Ishikawa (cell line): ENCODE measurements at regions not wholly inside any gene's neighbourhood (a gene's known extent, or its start where the extent isn't known, plus 50 kb on each side); places are given as distances from the start of the nearest gene placed in this dataset.

Experiments
- CEBPB ChIP-seq: IDR thresholded peaks from 2 replicates; pipeline ENCODE4 v1.6.1; 2012
- CREB1 ChIP-seq: IDR thresholded peaks from 2 replicates; pipeline ENCODE4 v1.6.1; 2012; ENCODE audit warnings: low read depth
- EGR1 ChIP-seq: IDR thresholded peaks from 2 replicates; pipeline ENCODE4 v1.6.1; 2012
- EP300 ChIP-seq: IDR thresholded peaks from 2 replicates; pipeline ENCODE4 v1.6.1; 2012; ENCODE audit warnings: borderline replicate concordance
- NFIC ChIP-seq: IDR thresholded peaks from 2 replicates; pipeline ENCODE4 v1.6.1; 2012
- RAD21 ChIP-seq: IDR thresholded peaks from 2 replicates; pipeline ENCODE4 v1.6.1; 2012; ENCODE audit warnings: low read depth
- TAF1 ChIP-seq: IDR thresholded peaks from 2 replicates; pipeline ENCODE4 v1.6.1; 2012; ENCODE audit warnings: low read depth, mild to moderate bottlenecking
- TEAD4 ChIP-seq: IDR thresholded peaks from 2 replicates; pipeline ENCODE4 v1.6.1; 2012
- ZBTB7A ChIP-seq: IDR thresholded peaks from 2 replicates; pipeline ENCODE4 v1.6.1; 2012; ENCODE audit warnings: low read depth
- TF ChIP-seq, protein P1 (sequence below): IDR thresholded peaks from 2 replicates; pipeline ENCODE4 v1.6.1; 2012
- TF ChIP-seq, protein P2 (sequence below): IDR thresholded peaks from 2 replicates; pipeline ENCODE4 v1.6.1; 2012
- TF ChIP-seq, protein P3 (sequence below): IDR thresholded peaks from 2 replicates; pipeline ENCODE4 v1.6.1; 2012; ENCODE audit warnings: low read depth, mild to moderate bottlenecking

DNA sequence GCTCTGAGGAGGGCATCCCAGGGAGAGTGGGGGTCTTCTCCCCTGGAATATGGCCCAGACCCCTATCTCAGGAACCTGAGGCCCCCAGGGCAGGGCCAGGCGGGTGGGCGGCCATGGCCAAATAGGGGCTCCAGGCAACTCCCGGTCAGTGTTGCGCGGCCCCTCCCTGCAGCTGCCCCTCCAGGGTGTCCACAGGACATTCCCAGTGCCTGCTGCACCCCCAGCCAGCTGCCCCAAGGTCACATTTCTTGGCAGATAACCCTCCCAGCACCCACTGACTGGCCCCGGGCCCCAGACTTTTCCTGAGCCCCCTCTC is 53.6 kb upstream of the EGFL7 start:
- TF ChIP-seq TEAD4 (no peak), CEBPB (no peak), NFIC (no peak), CREB1 (no peak), ZBTB7A (no peak), EGR1 (no peak), EP300 (no peak), RAD21 (no peak)
- TF ChIP-seq, protein P1, sequence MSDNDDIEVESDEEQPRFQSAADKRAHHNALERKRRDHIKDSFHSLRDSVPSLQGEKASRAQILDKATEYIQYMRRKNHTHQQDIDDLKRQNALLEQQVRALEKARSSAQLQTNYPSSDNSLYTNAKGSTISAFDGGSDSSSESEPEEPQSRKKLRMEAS: no peak

DNA sequence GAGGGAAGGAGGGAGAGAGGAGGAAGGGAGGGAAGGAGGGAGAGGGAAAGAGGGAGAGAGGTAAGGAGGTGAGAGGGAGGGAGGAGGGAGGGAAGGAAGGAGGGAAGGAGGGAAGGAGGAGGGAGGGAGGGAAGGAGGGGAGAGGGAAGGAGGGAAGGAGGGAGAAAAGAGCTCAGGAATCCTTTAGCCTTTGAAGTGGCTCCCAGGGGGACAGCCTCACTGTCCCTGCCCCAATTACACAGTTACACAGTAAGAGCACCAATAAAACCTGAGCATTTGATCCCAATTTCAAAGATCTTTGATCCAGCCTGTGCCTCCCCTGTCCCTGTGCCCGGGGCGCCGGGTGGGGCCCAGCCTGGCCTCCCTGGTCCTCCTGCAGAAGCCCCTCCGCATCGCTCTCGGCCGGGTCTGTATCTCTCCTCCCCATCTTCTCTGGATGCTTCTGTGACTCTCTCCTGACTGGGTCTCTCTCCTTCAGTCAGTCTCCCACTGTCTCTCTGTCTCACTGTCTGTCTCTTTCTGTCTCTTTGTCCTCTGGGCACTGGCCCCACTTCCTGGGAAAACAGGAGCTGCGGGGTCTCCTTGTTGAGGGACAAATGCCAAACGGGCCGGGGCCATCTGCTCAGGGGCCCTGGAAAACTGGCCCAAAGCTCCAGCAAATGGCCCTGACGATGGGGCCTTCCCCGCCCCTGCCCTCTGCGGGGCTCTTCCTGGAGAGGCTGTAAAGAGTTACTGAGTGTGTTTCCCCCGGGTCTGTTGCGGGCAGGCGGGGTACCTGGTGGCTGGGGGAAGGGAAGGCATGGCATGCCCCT is 54.2 kb upstream of the EGFL7 start:
- no peak for TF ChIP-seq ZBTB7A
- no peak for TF ChIP-seq TAF1
- no peak for TF ChIP-seq CREB1

DNA sequence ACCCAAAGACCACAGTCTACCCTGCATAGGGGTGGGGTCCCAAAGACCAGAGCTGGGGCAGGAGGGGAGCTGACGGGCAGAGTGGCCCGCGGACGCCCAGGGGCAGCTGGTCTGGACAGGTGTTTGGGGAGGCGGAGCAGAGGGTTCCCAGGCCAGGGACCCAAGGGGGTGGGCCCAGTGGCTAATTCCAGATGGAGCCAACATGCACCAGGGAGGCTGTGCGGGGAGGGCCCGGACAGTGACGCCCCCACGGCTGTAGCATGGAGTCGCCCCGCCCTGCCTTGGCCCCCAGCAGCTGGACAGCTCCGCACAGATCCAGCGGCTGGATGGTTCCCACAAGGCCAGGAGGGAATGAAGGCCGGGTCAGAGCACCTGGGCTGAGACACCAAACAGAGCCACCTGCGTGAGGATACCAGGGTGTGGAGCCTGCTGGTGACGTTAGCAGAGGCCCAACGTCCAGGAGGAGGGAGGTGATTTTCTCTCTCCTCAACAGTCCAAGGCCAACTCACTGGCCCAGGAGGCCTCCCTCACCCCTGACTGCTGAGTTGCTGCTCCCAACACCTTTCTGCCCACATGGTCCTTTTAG is 55.3 kb upstream of the EGFL7 start:
- TF ChIP-seq, protein P2, sequence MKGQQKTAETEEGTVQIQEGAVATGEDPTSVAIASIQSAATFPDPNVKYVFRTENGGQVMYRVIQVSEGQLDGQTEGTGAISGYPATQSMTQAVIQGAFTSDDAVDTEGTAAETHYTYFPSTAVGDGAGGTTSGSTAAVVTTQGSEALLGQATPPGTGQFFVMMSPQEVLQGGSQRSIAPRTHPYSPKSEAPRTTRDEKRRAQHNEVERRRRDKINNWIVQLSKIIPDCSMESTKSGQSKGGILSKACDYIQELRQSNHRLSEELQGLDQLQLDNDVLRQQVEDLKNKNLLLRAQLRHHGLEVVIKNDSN: no peak
- no peak for TF ChIP-seq RAD21
- TF ChIP-seq, protein P3, sequence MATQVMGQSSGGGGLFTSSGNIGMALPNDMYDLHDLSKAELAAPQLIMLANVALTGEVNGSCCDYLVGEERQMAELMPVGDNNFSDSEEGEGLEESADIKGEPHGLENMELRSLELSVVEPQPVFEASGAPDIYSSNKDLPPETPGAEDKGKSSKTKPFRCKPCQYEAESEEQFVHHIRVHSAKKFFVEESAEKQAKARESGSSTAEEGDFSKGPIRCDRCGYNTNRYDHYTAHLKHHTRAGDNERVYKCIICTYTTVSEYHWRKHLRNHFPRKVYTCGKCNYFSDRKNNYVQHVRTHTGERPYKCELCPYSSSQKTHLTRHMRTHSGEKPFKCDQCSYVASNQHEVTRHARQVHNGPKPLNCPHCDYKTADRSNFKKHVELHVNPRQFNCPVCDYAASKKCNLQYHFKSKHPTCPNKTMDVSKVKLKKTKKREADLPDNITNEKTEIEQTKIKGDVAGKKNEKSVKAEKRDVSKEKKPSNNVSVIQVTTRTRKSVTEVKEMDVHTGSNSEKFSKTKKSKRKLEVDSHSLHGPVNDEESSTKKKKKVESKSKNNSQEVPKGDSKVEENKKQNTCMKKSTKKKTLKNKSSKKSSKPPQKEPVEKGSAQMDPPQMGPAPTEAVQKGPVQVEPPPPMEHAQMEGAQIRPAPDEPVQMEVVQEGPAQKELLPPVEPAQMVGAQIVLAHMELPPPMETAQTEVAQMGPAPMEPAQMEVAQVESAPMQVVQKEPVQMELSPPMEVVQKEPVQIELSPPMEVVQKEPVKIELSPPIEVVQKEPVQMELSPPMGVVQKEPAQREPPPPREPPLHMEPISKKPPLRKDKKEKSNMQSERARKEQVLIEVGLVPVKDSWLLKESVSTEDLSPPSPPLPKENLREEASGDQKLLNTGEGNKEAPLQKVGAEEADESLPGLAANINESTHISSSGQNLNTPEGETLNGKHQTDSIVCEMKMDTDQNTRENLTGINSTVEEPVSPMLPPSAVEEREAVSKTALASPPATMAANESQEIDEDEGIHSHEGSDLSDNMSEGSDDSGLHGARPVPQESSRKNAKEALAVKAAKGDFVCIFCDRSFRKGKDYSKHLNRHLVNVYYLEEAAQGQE: peak; percentile 77

DNA sequence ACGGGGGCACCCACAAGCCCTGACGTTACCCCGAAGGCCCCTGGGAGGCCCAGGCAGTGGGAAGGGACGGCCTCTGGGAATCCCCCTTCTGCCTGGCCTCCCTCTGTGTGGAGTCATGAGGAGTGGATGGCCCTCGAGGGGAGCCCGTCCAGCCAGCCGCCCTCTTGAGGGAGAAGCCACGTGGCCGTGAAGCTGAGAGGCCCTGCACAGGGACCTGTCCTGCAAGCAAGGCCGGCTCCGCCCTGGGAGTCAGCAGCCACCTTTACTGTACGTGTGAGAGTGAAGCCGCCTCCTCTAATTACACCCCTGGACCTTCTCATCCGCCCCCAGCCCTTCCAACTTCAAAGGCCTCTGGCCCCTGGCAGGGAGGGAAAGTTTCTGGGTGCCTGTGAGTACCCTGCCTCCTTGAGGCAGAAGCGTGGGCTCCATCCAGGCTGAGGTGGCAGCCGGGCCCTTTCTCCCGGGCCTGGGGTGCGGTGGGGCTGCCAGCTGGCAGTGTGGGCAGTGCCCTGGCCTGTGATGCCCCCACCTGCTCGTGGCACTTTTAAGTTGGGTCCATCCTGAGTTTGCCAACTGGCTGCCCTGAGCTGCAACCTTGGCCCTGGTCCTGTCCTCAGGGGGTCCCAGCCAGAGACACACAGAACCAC is 55.9 kb upstream of the EGFL7 start:
- TF ChIP-seq RAD21: no peak
- TF ChIP-seq, protein P2: peak; percentile 45; the same call in 1 of the 2 replicates
- no peak for TF ChIP-seq NFIC
- no peak for TF ChIP-seq CREB1
- TF ChIP-seq, protein P1: peak; percentile 61
- TF ChIP-seq TEAD4: no peak
- TF ChIP-seq, protein P3: no peak

DNA sequence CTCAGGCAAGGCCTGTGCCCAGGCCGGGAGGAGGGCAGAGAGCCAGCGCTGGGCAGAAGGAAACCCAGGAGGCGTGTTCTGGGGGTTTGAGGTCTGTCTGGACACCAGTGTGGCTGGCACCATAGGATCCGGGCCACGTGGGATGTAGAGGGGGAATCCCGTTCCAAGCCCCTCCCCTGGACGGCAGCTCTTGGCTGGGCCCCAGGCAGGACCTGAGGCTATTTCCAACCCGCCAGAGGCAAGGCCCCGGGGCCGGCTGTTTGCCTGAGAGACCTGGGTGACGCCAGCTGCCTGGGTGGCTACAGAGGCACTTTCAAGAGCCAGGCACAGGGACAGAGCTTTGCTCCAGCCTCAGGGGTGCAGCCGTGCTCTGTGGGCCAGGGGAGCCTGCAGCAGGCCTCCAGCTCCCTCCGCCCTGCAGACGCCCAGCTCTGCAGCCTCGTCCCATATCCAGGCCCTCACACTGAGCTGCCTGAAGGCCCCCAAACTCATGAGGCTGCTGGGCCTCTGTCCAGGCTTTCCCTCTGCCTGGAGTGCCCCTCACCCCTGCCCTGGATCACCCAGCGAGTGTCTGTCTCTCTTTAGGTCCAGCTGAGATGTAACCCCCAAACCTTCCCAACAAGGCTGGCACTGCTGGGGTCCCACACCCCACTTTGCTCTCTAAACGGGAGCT is 56.6 kb upstream of the EGFL7 start:
- TF ChIP-seq ZBTB7A (no peak), EGR1 (no peak), EP300 (no peak), CREB1 (no peak), NFIC (no peak), TAF1 (no peak), CEBPB (no peak)
- TF ChIP-seq, protein P3: no peak
- TF ChIP-seq, protein P2: no peak
